NCI-H524 treated with DMSO at 0.1 percent for 48 hours (cell line): ENCODE measurements at regions not wholly inside any gene's neighbourhood (a gene's known extent, or its start where the extent isn't known, plus 50 kb on each side); places are given as distances from the start of the nearest gene placed in this dataset.
A peak's percentile ranks its signal among the peaks of the same experiment; 100 is the strongest.

ENCODE experiments used
- DNase-seq: peaks from one replicate; lab custom pipeline; 2025; lab: John Stamatoyannopoulos, UW

DNA sequence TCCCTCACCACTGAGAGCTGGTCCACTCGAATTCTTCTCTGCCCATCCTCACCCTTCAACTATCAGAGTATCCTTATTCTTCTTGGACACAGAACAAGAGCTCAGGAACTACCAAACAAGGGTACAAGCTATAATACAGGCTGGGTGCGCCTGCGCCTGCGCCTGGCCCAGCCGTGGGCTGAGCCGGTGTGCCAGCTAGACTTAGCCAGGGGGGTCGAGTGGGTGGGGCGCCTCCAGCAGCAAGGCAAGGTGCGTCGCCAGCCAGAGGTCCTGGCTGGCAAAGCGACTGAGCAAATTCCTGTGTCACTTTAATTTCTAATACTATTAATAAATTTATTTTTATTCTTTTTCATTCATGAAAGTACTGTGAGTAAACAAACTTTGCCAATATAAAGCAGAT, 1072.6 kb upstream of the PIK3C3 start:
- DNase-seq: no peak

DNA sequence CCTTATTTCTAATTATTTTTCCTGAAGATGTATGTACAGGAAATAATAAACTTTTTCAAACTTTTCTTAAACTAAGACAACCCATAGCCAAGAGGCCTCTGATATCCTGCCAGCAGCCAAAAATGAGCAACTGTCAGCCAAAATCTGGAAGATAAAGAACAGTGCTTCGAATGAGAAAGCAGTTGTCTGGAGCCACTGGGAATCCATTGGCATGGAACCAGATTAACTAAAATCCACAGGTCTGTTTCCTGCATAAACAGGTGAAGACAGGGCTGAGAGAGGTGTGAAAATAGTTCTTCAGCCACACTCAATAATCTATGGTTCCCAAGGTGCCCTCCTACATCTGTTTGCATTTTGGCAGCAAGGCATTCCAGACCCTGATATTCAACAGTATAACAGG, 1076.7 kb upstream of the PIK3C3 start:
- no peak for DNase-seq

DNA sequence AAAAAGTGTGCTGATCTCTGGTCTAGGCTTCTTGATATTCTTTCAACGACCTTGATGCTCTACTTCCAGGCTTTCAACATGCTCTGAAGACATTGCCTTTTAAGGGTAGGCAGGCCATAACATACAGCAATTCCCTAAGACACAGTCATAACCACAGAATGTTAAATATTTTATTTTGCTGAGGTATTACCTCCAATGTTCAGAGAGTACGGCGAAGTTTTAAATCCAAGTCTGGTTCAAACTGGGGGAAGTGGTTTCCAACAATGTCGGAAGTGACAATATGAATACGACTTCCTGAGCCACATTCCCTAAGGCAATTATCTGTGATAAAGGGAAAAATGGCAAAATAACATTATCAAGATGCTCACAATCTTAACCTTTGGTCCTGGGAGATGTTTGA, 1077.9 kb upstream of the PIK3C3 start:
- DNase-seq: no peak

DNA sequence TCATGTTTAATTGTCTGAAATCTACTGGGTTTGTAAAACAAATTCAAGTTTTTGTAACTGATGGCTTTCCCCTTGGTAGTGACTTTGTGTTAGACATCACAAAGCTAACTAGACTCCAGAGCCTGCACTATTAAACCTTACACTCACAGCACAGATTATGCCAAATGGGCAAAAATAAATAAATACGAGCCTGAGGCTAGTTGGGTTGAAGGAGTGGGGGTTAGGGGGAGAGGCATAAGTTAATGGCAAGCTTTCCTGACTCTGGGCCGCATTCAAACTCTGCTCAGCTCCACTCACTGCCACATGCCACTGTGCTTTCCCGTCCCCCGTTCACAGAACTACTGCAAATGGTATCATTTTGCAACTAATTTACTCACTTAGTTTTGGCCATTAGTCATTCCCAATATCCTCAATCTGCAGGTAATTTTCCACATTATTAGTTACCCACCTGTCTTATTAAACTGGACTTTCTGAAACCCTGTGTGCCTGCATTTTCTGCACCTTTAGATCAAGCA, 1079.9 kb upstream of the PIK3C3 start:
- no peak for DNase-seq

DNA sequence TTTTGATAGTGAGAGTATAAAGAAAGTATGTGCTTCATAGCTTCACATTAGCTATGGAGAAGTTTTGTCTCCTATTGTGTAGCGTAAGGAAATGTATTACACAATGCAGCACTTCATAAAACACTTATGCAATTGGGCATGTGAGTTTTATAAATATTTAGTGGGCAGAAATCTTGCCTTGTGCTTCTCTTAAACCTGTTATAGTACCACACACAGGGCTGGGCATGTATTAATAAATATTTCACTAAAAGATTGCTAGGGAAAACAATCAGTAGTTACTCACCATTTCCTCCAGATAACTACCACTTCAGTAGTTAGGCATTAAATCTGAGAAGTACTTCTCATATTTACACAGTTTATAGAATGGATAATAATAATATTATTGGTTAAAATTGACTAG, 1080.8 kb upstream of the PIK3C3 start:
- no peak for DNase-seq

DNA sequence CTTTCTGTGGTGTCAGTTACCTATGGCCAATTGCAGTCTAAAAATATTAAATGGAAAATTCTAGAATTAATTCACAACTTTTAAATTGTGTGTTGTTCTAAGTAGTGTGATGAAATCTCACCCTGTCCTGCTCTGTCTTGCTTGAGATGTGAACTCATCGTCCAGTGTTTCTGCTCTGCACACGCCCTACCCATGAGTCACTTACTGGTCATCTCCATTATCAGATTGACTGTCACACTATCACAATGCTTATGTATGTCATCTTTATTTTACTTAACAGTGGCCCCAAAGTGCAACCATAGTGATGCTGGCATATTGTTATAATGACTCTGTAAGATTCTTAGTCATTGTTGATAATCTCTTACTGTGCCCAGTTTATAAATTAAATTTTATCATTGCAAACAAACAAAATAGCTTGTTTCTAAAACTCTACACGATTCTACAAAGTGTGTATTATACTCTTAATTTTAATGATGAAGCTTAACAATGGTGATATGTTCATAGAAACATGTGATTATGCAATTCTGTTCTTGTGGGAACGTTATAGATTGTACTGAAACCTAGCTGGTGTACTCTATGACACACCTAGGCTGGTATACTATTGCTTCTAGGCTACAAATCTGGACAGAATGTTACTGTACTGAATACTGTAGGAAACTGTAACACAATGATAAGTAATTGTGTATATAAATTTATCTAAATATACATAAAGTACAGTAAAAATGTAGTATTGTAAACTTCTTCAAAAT, 1086.8 kb upstream of the PIK3C3 start:
- DNase-seq: no peak

DNA sequence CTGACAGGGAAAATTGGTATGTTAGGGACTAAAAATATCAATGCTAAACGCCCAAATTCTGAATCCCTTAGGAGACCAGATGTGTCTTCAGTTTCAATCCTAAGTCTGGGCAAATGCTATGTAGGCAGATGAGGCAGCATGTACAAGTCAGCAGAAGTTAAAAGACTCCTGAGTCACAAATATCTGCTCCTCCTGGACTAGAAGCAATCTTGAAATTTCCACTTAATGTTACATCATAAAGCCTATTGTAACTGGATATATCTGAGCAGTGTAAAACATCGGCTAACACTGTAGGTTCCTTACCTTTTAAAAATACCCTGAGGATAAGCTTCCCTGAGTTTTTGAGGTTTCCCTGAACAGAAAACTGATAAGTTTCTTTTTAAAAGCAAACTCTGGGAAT, 1087.6 kb upstream of the PIK3C3 start:
- no peak for DNase-seq

DNA sequence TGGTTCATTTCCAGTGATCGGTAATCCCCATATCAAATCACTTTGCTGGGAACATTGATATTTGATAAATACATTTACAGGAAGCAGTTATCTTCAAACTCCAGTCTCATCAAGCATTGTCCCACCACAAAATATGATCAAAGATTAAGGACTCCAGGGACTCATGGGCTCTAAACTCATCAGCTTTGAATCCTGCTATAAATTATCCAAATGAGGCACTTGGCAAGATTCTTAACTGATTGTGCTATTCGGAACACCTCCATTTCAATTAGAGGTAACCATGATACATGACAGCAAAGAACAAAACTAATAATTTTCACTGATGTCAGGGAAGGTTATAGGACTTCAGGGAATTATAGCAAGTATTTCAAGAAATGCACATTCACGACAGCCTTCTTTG, 1088.1 kb upstream of the PIK3C3 start:
- no peak for DNase-seq

DNA sequence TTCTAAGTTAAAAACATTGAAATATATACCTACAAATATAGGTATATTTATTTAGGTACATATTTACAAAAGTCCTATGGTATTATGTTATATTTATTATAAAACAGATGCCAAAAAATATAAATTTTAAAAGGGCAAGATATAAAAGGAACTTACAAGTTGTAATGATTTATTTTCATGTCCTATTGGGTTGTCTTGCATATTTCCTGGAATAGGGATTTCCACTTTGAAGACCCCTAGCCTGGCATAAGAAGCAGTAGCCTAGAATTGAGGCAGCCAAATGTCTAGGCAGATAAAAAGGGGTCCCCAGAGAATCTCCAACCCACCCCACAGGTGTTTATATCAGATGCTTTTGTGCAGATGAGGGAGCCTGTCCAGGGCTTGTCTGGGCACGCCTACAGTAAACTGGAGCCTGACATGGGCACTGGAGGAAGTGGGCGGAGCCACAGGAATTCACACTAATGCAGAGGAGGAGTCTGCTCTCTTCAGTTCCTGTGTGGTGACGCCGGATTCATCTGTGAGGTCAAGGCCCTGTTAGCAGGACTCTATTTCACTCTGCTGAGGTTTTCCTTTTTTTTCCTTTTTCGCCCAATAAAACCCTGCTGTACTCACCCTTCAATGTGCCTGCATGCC, 1088.9 kb upstream of the PIK3C3 start:
- no peak for DNase-seq

DNA sequence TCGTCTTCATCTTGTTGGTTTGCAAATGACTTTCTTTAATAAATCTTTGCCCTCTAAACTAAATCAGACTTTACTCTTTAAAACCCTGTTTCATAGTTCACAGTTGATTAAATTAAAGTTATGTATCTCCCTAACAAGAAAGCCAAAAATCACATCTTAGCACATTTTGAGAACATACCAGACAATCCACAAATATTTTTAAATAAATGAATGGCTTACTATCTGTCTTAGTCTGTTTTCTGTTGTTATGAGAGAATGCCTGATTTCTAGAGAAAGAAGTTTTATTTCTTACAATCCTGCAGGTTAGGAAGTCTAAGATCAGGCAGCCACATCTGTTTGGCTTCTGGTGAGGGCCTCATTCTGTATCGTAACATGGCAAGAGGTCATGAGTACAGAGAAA, 1090.2 kb upstream of the PIK3C3 start:
- DNase-seq: no peak

DNA sequence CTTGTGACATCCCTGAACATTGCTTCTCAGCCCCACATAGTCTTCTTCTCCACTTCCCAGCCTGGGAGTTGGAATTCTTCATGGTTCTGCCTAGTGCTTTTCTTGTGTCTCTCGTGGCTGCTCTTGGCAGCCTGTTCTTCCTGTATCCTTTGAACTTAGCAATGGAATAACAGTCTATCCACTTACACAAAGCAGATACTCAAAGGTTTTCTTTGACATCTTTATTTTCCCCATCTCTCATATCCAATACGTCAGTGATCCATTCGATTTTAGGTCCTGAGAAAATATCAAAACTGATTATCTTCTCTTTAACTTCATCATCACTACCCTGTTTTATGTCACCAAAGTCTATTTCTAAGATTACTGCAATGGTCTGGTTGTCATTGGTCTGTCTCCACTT, 1091.2 kb upstream of the PIK3C3 start:
- no peak for DNase-seq

DNA sequence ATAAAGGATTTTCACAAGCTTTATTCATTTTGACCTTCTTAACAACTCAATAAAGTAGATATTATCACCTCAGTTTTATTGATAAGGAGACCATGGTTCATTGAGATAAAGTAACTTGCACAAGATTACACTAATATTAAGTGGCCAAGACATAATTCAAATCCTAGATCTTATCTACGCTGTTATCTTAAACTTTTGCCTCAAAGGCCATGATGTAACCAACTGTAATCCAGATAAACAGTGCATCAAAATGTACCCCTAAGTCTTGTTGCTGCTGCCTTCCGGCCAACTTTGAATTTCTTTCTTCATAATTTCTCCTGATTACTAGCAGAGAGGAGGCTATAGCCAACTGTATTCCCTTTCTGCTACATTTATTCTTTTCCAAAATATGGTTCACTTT, 1094.8 kb upstream of the PIK3C3 start:
- no peak for DNase-seq

DNA sequence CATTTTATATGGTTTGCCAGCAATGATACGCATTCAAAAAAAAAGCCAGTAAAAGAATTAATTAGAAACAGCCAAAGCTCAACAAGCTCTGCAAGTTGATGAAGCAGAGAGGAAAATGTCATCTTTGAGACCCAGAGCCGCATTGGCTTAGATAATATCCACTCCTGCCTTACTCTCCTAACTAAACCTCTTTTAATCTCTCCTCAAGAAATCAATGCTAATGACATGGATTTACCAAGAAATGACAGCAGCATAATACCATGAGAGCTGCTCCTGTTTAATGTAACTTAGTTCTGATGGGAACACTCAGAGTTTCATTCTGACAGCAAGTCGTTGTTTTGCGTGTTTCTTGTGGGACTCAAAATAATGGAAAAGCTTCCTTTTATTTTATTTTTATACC, 1099.4 kb upstream of the PIK3C3 start:
- DNase-seq: no peak

DNA sequence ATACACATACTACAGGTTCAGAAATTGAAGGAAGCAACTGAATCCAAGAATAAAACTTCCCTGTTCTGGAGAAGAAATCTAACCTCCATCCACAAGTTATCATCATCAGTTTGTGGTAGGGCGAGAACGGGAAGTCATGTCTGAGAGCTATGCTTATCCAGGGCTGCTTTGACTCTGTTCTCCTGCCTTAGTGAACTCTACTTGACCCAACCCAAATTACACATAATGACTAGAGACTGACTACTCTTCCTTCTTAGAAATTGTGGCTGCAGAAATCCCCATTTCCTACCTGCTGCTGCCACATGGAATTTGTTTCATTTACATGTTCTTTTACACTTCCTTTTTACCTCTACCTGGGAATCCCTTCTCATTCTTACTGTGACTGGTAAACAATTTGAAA, 1102.6 kb upstream of the PIK3C3 start:
- DNase-seq: no peak

DNA sequence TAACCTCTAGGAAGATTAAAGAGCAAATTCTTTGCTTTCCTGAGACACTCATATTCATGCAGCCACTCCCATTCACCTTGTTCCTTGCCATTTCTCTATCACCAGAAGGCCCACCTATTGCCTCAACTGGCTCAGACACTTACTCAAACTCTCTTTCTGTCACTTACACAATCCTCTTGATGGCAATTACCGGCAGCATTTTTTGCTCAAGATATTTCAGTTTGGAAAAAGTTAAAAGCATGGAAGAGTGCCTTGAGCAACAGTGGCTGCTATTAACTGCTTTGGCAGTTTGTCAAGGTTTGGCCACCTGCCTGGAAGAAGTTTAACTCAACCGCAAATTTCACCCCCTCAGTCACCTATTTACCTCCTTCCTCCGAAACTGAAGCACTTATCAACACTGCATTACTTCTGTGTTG, 1104.0 kb upstream of the PIK3C3 start:
- no peak for DNase-seq

DNA sequence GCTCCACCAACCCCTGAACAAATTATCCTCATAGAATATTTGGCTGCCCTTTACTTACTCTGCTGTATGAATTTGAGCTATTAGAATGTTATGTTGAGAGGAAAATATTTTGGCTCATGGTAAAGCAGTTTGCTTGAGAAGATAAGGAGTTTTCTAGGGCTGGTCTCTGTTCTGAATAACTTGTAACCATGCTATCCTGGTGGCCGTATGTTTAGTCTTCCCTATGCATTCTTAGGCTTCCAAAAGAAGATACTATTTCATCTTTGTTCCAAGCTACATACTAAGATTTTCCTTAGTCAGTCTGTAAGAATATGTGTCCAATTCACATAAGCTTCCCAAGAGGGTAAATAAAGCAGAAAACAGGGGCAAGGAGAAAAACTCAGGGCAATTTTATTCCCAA, 1105.1 kb upstream of the PIK3C3 start:
- no peak for DNase-seq

DNA sequence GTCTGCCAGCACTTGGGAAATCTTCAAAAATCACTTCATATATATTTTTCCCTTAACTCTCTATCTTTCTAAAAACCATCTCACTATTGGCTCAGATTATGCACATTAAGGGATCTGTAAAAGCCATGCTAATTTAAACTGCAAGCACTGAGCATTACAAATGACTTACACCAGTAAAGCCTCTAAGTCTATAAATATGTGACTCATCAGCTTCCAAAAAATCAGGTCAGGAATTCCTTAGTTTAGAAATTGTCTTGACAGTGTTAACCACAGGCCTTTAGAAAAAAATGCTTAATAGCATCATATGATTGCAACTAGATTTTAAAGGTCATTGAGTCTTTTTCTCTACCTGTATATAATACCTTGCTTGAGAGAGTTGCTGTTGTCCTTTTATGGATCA, 1113.6 kb upstream of the PIK3C3 start:
- DNase-seq: no peak

DNA sequence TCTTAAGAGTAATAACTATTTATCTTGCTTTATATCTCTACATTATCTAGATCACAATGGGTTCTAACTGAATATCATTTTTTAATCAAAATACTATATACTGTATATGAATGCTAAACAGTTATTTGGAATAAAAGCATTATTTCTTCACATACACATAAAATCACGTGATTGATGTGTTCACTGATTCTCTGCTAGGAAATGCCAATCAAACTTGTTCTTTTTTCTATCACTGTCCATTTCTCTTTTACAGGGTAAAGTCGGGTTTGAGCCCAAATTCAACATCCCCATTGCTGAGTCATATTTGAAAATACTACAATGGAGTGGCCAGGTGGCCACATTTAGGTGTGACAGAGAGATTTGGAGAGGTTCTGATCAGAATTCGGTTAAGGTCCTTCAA, 1114.0 kb upstream of the PIK3C3 start:
- DNase-seq: no peak

DNA sequence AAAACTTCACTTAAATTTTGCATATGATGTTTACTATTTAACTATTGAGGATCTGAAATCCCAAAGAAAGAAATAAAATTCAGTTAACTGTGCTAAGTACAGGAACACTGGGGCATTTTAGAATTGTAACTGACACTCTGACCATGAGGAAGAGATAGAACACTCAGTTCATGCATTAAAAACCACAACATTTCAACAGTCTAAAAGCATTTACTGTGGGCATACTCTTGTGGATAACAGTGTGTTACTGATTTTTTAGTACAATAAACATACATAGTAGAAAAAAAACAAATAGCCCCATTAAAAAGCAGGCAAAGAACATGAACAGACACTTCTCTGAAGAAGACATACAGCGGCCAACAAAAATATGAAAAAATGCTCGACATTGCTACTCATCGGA, 1122.7 kb upstream of the PIK3C3 start:
- DNase-seq: no peak

DNA sequence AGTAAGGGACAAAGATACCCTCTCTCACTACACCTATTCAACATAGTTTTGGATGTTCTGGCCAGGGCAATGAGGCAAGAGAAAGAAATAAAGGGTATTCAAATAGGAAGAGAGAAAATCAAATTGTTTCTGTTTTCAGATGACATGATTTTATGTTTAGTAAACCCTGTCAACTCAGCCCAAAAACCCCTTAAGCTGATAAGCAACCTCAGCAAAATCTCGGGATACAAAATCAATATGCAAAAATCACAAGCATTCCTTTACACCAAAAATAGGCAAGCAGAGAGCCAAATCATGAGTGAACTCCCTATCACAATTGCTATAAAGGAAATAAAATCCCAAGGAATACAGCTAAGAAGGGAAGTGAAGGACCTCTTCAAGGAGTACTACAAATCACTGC, 1130.7 kb upstream of the PIK3C3 start:
- DNase-seq: no peak

DNA sequence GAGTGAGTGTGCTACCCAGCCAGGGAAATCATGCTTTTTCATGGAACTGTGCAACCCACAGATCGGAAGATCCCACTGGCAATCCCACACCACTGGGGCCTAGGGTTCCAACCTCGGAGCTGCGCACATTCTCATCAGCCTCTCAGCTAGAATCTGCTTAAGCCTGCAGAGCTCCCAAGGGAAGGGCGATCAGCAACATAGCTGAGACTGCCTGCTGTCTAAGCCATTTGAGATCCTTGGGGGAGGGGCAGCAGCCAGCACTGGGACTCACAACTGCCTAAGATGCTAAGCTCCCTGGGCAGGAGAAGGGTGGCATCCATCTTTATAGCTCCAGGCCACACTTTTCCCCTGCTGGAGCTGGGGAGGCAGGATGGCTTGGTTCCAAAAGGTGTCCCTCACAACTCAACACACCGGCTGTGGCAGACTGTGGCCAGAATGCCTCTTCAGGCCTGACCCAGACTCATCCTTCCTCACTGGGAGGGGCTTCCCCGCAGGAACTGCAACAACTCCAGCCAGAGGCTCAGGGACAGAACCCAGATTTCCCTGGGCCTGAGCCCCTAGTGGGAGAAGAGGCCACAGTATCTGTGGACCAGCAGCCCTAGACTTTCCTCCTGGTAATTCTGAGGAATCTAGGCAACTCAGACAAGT, 1133.3 kb upstream of the PIK3C3 start:
- DNase-seq: peak; percentile 51

DNA sequence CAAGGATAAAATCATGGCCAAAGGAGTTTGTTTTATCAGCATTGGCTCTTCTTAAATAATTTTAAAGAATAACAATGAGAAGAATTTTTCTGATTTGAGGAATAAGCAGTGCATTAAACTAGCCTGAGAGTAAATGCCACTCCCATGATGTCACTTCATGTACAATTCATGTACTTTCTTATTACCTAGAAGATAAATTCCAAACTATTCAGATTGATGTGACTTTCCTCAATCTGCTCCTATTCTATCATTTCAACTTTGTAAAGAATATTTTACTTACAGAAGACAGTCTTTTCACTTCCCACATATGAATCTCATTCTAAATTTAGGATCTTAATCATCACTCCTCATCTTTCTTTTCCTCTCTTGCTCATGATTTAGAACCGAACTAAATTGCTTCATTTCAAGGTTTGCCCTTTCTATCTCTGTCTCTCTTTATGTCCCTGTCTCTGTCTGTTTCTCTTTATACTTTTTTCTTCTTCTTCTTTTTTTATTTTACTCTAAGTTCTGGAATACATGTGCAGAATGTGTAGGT, 1142.0 kb upstream of the PIK3C3 start:
- DNase-seq: no peak

DNA sequence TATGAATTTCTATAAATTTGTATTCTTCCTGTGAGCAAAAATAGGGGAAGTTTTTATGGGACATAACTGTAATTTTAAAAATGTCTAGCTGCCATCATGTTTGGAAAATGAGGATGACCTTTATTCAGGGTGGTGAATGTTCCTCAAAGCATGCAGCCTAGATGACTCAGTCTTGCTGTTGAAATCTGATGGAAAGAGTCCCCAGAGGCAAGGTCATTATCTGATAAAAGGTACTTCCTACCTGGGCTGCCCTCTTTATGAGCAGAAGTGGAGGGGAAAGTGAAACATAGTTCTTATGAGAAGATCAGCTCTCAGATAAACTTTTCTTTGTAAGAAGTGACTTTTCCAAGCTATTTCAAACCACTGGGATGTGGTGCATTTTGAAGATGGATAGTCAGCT, 1144.7 kb upstream of the PIK3C3 start:
- no peak for DNase-seq
